ENCODE measurements at regions not wholly inside any gene's neighbourhood (a gene's known extent, or its start where the extent isn't known, plus 50 kb on each side); places are given as distances from the start of the nearest gene placed in this dataset.
"Not testable (repeated sequence)": the region's sequence is repeated elsewhere in the genome, so short reads cannot be mapped to it uniquely, and the experiment has no call there.

DNA sequence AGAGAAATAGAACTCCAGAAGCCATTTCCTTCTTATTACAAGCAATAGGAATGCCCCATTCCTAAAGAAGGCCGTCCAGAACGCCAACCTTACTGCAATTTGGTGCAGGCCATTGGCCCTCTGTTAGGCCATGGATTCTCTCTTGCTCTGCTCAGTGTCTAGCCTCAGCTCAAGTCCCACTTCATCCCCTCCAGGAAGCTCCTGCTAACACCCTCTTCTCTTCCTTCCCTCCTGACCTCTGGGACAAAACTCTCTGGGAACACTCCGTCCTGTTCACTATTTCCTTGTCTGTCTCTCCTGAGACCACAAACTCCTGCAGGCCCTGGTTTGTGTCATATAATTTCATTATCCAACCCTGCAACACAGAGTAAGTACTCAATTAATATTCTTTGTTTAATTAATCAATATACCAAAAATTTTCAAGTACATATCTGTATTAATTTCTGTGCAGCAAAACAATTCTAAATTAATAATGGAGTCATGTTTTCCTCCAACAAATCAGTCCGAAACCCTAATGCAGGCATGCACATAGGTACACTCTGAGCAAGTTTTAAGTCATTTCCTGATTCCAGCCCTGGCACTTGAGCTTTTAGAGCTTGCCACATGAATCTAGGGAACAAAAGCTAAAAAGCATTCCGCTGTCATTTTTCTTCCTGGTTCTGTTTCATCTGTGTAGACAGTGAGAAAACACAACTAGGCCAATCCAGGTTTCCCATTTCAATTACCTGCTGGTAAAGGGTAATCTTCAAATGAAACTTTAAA lies 245.3 kb downstream of the SETD4 start:
- no peaks in the 10 kb centered on the region for H3K4me1 ChIP-seq
- no peaks in the 10 kb centered on the region for H3K27me3 ChIP-seq
- H3K4me3 ChIP-seq = no peak overlapping the region
- intact Hi-C loops (cut with DNase I) = no loop called here
- H3K27ac ChIP-seq = no peak overlapping the region
- no peaks in the 10 kb centered on the region for H3K9me3 ChIP-seq
- no peaks in the 10 kb centered on the region for H3K36me3 ChIP-seq
- DNase-seq (no peak), ATAC-seq (peak; percentile 41)
- TF ChIP-seq, protein P1, sequence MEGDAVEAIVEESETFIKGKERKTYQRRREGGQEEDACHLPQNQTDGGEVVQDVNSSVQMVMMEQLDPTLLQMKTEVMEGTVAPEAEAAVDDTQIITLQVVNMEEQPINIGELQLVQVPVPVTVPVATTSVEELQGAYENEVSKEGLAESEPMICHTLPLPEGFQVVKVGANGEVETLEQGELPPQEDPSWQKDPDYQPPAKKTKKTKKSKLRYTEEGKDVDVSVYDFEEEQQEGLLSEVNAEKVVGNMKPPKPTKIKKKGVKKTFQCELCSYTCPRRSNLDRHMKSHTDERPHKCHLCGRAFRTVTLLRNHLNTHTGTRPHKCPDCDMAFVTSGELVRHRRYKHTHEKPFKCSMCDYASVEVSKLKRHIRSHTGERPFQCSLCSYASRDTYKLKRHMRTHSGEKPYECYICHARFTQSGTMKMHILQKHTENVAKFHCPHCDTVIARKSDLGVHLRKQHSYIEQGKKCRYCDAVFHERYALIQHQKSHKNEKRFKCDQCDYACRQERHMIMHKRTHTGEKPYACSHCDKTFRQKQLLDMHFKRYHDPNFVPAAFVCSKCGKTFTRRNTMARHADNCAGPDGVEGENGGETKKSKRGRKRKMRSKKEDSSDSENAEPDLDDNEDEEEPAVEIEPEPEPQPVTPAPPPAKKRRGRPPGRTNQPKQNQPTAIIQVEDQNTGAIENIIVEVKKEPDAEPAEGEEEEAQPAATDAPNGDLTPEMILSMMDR (IDR thresholded peaks at IDR 0.05) = no peak

DNA sequence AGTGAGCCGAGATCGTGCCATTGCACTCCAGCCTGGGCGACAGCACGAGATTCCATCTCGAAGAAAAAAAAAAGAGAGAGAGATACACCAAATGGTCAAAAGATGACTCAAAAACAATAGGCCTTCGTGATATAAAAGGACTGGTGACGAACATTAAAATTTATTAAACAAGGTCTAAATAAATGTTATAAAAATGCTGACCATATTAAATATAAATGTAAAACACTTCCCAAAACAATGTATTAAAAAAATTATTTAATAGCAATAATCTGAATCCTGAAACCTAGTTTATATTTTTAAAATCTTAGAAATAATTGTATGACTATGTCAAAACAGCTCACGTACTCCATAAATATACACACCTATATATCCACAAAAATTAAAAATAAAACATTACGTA lies 247.6 kb downstream of the SETD4 start:
- ATAC-seq (no peak), DNase-seq (no peak)
- TF ChIP-seq, protein P1 (IDR thresholded peaks at IDR 0.05) = no peak
- Histone ChIP-seq H3K27me3 (no peaks in the 10 kb centered on the region), H3K4me1 (no peaks in the 10 kb centered on the region), H3K4me3 (no peak overlapping the region), H3K27ac (no peak overlapping the region), H3K36me3 (no peaks in the 10 kb centered on the region), H3K9me3 (no peaks in the 10 kb centered on the region)
- intact Hi-C loops (cut with DNase I) = no loop called here

DNA sequence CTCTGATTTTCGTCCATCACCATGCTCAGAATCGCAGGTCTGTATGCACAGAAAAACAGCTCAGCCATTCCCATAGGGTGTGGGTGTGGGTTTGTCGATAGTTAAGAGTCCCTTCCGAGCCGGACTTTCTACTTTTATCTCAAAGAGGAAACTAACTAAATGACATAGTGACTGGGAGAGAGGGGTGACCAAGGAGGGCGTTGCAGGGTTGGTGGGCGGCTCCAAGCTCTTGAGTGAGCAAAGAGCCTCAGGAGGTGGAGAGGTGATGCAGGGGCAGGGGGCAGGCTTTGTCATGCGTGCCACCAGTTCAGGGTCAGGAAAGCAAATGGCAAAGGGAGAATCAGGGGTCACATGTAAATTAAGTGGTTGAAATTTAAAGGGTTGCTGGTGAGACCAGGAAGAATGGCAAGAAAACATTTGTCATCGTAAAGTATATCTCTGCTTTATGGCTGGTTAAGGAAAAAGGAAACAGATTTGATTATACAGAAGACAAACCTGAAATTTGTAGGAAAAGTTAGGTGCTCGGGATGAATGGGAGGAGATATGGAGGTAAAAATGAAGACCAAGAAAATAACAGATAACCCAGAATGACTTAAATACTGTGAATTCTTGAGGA lies 249.0 kb downstream of the SETD4 start:
- no peaks in the 10 kb centered on the region for H3K9me3 ChIP-seq
- no peak for DNase-seq
- H3K36me3 ChIP-seq = no peaks in the 10 kb centered on the region
- intact Hi-C loops (cut with DNase I) = no loop called here
- no peak overlapping the region for H3K4me3 ChIP-seq
- no peaks in the 10 kb centered on the region for H3K27me3 ChIP-seq
- no peak for ATAC-seq
- no peak overlapping the region for H3K27ac ChIP-seq
- H3K4me1 ChIP-seq = no peaks in the 10 kb centered on the region
- TF ChIP-seq, protein P1 (IDR thresholded peaks at IDR 0.05) = no peak

DNA sequence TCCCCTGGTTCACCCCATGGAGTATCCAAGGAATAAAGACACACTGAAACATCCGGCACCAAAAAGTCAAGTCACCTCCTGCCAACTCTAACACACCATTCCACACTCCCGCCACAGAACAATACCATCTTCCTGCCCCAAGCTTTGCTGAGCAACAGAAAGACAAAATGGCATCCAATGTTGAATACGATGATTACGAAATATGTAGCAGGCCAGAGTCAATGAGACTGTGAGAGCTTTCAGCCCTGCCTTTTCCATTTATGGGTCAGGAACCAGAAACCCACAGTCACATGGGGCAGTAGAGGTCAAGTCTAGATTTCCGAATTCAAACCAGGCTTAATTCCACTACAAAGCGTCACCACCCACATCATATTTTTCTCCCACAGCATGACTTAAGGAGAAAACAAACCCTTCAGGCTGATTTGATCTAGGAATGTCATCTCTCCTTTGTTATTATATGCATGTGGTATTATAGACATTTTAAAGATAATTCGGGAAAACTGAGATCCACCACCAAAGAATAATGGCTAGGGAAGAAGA lies 249.8 kb downstream of the SETD4 start:
- Histone ChIP-seq H3K4me1 (no peaks in the 10 kb centered on the region), H3K27ac (no peak overlapping the region), H3K4me3 (no peak overlapping the region), H3K9me3 (no peaks in the 10 kb centered on the region), H3K36me3 (no peaks in the 10 kb centered on the region), H3K27me3 (no peaks in the 10 kb centered on the region)
- intact Hi-C loops (cut with DNase I) = no loop called here
- ATAC-seq = no peak
- DNase-seq = no peak
- TF ChIP-seq, protein P1 (IDR thresholded peaks at IDR 0.05) = no peak

DNA sequence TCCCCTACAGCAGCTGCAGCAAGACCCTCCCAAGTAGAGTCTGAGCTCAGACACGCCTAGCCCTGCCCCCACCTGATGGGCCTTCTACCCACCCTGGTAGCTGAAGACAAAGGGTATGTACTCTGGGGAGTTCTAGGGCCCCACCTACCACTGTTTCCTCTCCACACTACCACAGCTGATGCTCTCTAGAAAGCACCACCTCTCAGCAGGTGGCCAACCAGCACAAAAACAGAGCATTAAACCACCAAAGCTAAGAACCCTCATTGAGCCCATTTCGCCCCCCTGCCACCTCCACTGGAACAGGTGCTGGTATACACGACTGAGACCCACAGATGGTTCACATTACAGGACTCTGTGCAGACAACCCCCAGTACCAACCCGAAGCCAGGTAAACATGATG lies 258.9 kb downstream of the SETD4 start:
- TF ChIP-seq, protein P1 (IDR thresholded peaks at IDR 0.05) = no peak
- H3K9me3 ChIP-seq = no peaks in the 10 kb centered on the region
- H3K4me1 ChIP-seq = peaks cover 4% of the 10 kb centered on the region
- no peak overlapping the region for H3K27ac ChIP-seq
- DNase-seq (no peak), ATAC-seq (no peak)
- H3K4me3 ChIP-seq = no peak overlapping the region
- H3K27me3 ChIP-seq = no peaks in the 10 kb centered on the region
- no peaks in the 10 kb centered on the region for H3K36me3 ChIP-seq
- intact Hi-C loops (cut with DNase I) = no loop called here

DNA sequence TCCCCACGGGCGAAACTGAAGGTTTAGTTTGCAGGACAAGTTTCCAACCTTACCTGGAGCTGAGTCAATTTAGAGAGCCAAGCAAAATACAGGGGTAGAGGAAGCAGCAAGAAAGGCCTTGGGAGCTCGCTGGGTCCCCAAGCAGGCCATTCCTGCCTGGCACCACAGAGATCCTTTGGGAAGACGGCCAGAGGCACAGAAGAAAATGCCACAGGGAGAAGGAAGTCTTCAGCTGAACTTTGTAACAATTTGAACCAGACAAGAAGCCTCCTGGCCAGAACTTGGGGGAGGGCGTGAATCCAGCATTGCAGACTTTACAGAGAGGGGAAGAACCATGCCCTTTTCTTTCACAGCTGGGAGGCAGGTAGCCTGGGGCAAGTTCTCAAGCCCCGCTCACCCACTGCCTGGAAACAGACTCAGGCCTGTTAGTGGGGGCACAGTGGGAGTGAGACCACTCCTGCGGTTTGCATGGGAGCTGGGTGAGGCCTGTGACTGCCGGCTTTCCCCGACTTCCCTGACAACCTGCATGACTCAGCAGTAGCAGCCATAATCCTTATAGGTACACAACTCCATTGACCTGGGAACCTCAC lies 259.4 kb downstream of the SETD4 start:
- intact Hi-C loops (cut with DNase I); H3K4me3 ChIP-seq; H3K36me3 ChIP-seq; DNase-seq; H3K27me3 ChIP-seq; H3K4me1 ChIP-seq; H3K27ac ChIP-seq; H3K9me3 ChIP-seq; ATAC-seq: not testable (repeated sequence)

Data from upper lobe of right lung (tissue), 1 donor.